NCI-H82 treated with DMSO at 0.1 percent for 48 hours (cell line): ENCODE measurements at regions not wholly inside any gene's neighbourhood (a gene's known extent, or its start where the extent isn't known, plus 50 kb on each side); places are given as distances from the start of the nearest gene placed in this dataset.

Source experiments
- DNase-seq: peaks from one replicate; lab custom pipeline; 2025; ENCODE audit not compliant: unreplicated experiment; lab: John Stamatoyannopoulos, UW

- no peak for DNase-seq
Measured at GRCh38 chr16:72362973-72363372, 191.0 kb upstream of the PMFBP1 start.

- DNase-seq, result no peak
Measured at GRCh38 chr16:72362476-72362875, 190.5 kb upstream of the PMFBP1 start.

GRCh38 chr16:72357910-72358309 is 186.0 kb upstream of the PMFBP1 start:
- no peak for DNase-seq

- no peak for DNase-seq
Measured at GRCh38 chr16:72355561-72355960, 183.6 kb upstream of the PMFBP1 start.

GRCh38 chr16:72349719-72350118 is 177.8 kb upstream of the PMFBP1 start:
- no peak for DNase-seq

- no peak for DNase-seq
Measured at GRCh38 chr16:72332926-72333325, 161.0 kb upstream of the PMFBP1 start.

GRCh38 chr16:72324578-72324977 is 152.6 kb upstream of the PMFBP1 start:
- DNase-seq, result no peak

- no peak for DNase-seq
Measured at GRCh38 chr16:72317446-72317845, 145.5 kb upstream of the PMFBP1 start.

GRCh38 chr16:72313903-72314302 is 141.9 kb upstream of the PMFBP1 start:
- DNase-seq, result no peak

- no peak for DNase-seq
Measured at GRCh38 chr16:72312828-72313227, 140.9 kb upstream of the PMFBP1 start.

GRCh38 chr16:72311426-72311825 is 139.5 kb upstream of the PMFBP1 start:
- DNase-seq, result no peak

- DNase-seq, result no peak
Measured at GRCh38 chr16:72309001-72309400, 137.0 kb upstream of the PMFBP1 start.

GRCh38 chr16:72308396-72308795 is 136.4 kb upstream of the PMFBP1 start:
- DNase-seq, result no peak

- no peak for DNase-seq
Measured at GRCh38 chr16:72302332-72302731, 130.4 kb upstream of the PMFBP1 start.

- no peak for DNase-seq
Measured at GRCh38 chr16:72301523-72302236, 129.7 kb upstream of the PMFBP1 start.

GRCh38 chr16:72300892-72301291 is 128.9 kb upstream of the PMFBP1 start:
- DNase-seq, result no peak

GRCh38 chr16:72299684-72300243 is 127.8 kb upstream of the PMFBP1 start:
- no peak for DNase-seq

- DNase-seq, result no peak
Measured at GRCh38 chr16:72298961-72299360, 127.0 kb upstream of the PMFBP1 start.

GRCh38 chr16:72295914-72296313 is 124.0 kb upstream of the PMFBP1 start:
- DNase-seq, result no peak

GRCh38 chr16:72291531-72291981 is 119.6 kb upstream of the PMFBP1 start:
- no peak for DNase-seq

- DNase-seq, result no peak
Measured at GRCh38 chr16:72291121-72291520, 119.2 kb upstream of the PMFBP1 start.

GRCh38 chr16:72287649-72288048 is 115.7 kb upstream of the PMFBP1 start:
- DNase-seq, result no peak
